H1 (cell line): ENCODE measurements at regions not wholly inside any gene's neighbourhood (a gene's known extent, or its start where the extent isn't known, plus 50 kb on each side); places are given as distances from the start of the nearest gene placed in this dataset.

Source experiments
- E2F6 ChIP-seq: IDR thresholded peaks from 2 replicates; pipeline ENCODE4 v1.6.1; 2012; ENCODE audit warnings: inconsistent platforms
- MAFK ChIP-seq: IDR thresholded peaks from 2 replicates; pipeline ENCODE4 v1.6.1; 2012; ENCODE audit warnings: low read depth, mild to moderate bottlenecking, improper control_type of control experiment, low read length
- RFX5 ChIP-seq: IDR thresholded peaks from 2 replicates; pipeline ENCODE4 v1.6.1; 2011; ENCODE audit warnings: low read depth, low read length, improper control_type of control experiment, borderline replicate concordance
- TF ChIP-seq, protein P1 (sequence below): fragments of 300-600 bp; sonication (generic); IDR thresholded peaks from 2 replicates; pipeline ENCODE4 v1.7.1; 2012; ENCODE audit warnings: low read length, moderate library complexity, mild to moderate bottlenecking, inconsistent platforms; ENCODE audit not compliant: insufficient replicate concordance

DNA sequence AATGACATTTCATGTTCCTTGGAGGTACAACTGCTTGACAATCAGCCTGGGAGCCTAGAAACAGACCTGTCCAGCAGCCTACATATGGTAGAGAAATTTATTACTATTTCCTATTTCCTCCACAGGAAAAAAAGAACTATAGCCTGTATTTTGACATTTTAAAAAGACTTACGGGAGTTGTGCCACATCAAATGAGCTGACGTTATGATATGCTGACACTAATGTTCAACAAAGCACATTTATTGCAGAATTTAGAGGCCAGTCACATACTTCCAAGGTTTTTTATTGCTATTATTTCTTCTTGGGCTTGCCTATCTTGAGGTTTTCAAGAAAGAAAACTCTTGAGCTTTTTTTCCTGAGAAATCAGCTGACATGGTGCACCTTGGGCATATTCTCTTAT lies 305.3 kb downstream of the LRIG3 start (continued):
- TF ChIP-seq, protein P1, sequence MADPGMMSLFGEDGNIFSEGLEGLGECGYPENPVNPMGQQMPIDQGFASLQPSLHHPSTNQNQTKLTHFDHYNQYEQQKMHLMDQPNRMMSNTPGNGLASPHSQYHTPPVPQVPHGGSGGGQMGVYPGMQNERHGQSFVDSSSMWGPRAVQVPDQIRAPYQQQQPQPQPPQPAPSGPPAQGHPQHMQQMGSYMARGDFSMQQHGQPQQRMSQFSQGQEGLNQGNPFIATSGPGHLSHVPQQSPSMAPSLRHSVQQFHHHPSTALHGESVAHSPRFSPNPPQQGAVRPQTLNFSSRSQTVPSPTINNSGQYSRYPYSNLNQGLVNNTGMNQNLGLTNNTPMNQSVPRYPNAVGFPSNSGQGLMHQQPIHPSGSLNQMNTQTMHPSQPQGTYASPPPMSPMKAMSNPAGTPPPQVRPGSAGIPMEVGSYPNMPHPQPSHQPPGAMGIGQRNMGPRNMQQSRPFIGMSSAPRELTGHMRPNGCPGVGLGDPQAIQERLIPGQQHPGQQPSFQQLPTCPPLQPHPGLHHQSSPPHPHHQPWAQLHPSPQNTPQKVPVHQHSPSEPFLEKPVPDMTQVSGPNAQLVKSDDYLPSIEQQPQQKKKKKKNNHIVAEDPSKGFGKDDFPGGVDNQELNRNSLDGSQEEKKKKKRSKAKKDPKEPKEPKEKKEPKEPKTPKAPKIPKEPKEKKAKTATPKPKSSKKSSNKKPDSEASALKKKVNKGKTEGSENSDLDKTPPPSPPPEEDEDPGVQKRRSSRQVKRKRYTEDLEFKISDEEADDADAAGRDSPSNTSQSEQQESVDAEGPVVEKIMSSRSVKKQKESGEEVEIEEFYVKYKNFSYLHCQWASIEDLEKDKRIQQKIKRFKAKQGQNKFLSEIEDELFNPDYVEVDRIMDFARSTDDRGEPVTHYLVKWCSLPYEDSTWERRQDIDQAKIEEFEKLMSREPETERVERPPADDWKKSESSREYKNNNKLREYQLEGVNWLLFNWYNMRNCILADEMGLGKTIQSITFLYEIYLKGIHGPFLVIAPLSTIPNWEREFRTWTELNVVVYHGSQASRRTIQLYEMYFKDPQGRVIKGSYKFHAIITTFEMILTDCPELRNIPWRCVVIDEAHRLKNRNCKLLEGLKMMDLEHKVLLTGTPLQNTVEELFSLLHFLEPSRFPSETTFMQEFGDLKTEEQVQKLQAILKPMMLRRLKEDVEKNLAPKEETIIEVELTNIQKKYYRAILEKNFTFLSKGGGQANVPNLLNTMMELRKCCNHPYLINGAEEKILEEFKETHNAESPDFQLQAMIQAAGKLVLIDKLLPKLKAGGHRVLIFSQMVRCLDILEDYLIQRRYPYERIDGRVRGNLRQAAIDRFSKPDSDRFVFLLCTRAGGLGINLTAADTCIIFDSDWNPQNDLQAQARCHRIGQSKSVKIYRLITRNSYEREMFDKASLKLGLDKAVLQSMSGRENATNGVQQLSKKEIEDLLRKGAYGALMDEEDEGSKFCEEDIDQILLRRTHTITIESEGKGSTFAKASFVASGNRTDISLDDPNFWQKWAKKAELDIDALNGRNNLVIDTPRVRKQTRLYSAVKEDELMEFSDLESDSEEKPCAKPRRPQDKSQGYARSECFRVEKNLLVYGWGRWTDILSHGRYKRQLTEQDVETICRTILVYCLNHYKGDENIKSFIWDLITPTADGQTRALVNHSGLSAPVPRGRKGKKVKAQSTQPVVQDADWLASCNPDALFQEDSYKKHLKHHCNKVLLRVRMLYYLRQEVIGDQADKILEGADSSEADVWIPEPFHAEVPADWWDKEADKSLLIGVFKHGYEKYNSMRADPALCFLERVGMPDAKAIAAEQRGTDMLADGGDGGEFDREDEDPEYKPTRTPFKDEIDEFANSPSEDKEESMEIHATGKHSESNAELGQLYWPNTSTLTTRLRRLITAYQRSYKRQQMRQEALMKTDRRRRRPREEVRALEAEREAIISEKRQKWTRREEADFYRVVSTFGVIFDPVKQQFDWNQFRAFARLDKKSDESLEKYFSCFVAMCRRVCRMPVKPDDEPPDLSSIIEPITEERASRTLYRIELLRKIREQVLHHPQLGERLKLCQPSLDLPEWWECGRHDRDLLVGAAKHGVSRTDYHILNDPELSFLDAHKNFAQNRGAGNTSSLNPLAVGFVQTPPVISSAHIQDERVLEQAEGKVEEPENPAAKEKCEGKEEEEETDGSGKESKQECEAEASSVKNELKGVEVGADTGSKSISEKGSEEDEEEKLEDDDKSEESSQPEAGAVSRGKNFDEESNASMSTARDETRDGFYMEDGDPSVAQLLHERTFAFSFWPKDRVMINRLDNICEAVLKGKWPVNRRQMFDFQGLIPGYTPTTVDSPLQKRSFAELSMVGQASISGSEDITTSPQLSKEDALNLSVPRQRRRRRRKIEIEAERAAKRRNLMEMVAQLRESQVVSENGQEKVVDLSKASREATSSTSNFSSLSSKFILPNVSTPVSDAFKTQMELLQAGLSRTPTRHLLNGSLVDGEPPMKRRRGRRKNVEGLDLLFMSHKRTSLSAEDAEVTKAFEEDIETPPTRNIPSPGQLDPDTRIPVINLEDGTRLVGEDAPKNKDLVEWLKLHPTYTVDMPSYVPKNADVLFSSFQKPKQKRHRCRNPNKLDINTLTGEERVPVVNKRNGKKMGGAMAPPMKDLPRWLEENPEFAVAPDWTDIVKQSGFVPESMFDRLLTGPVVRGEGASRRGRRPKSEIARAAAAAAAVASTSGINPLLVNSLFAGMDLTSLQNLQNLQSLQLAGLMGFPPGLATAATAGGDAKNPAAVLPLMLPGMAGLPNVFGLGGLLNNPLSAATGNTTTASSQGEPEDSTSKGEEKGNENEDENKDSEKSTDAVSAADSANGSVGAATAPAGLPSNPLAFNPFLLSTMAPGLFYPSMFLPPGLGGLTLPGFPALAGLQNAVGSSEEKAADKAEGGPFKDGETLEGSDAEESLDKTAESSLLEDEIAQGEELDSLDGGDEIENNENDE, result no peak
- no peak for TF ChIP-seq RFX5
- TF ChIP-seq MAFK, result no peak
- TF ChIP-seq E2F6, result no peak
- TF ChIP-seq, all 59 proteins: peak for 0
